GM12878 (cell line): ENCODE measurements at regions not wholly inside any gene's neighbourhood (a gene's known extent, or its start where the extent isn't known, plus 50 kb on each side); places are given as distances from the start of the nearest gene placed in this dataset.

ENCODE experiments used
- ATAC-seq: fragments of 200-7000 bp; cut with Tn5 transposase; 3 replicates; pipeline ENCODE4 v1.9.1; 2020; ENCODE audit warnings: mild to moderate bottlenecking, moderate library complexity
- BruUV-seq: library from RNA; stranded (reverse); fragments of 400-500 nt; replicated peaks from 2 replicates; lab custom pipeline; 2021; lab: Mats Ljungman, UMichigan
- CTCF ChIA-PET: fragments of 300-600 bp; sonication (Branson Sonifier 250); formaldehyde crosslinking; extraction: SDS; loops from one replicate; lab custom pipeline; 2021; ENCODE audit warnings: inconsistent platforms; lab: Yijun Ruan, JAX
- POLR2A ChIA-PET: fragments of 350-600 bp; formaldehyde crosslinking; extraction: SDS; loops from one replicate; lab custom pipeline; 2021; ENCODE audit warnings: inconsistent platforms; lab: Charles Lee
- RAD21 ChIA-PET: fragments of 300-600 bp; sonication (Branson Sonifier 250); formaldehyde crosslinking; loops from one replicate; lab custom pipeline; 2023; ENCODE audit warnings: antibody characterized with exemption; ENCODE audit not compliant: unreplicated experiment; lab: Charles Lee
- SMC1A ChIA-PET: fragments of 300-600 bp; sonication (Branson Sonifier 250); formaldehyde crosslinking; loops from one replicate; lab custom pipeline; 2023; ENCODE audit not compliant: unreplicated experiment, uncharacterized antibody; lab: Charles Lee
- DNase-seq: peaks from one replicate; pipeline ENCODE4 v3.0.0-alpha.2; 2011; ENCODE audit warnings: low read depth, low spot score
- FAIRE-seq: peaks from 3 replicates; lab custom pipeline; 2011; peaks lifted over from hg19 to GRCh38; lab: Jason Lieb, UNC
- H2AFZ ChIP-seq: 2 replicates; pipeline ENCODE4 v1.6.0; 2011; ENCODE audit warnings: low read depth, low read length, control low read depth; ENCODE audit not compliant: control insufficient read depth
- H3K27ac ChIP-seq: 2 replicates; pipeline ENCODE4 v1.5.1; 2011; ENCODE audit warnings: control low read depth; ENCODE audit not compliant: control insufficient read depth, insufficient read depth
- H3K27me3 ChIP-seq, 2 experiments: replicated peaks in 1 of 2; 2 replicates each; pipeline versions ENCODE4 v1.6.0 to v1.6.1; 2011; ENCODE audit warnings: low read length in 1 of 2; ENCODE audit not compliant: control insufficient read depth in 2 of 2, insufficient read depth in 2 of 2
- H3K36me3 ChIP-seq, 2 experiments: 2 replicates each; pipeline ENCODE4 v1.5.1; 2011; ENCODE audit warnings: low read length in 1 of 2; ENCODE audit not compliant: control insufficient read depth in 2 of 2, insufficient read depth in 2 of 2
- H3K4me1 ChIP-seq: 2 replicates; pipeline ENCODE4 v1.6.1; 2011; ENCODE audit warnings: mild to moderate bottlenecking, low read length, moderate library complexity, mixed read lengths; ENCODE audit not compliant: control insufficient read depth, insufficient read depth
- H3K4me2 ChIP-seq: 2 replicates; pipeline ENCODE4 v1.6.0; 2011; ENCODE audit warnings: control low read depth; ENCODE audit not compliant: control insufficient read depth, insufficient read depth
- H3K4me3 ChIP-seq: fragments of 200-600 bp; sonication (generic); 2 replicates; pipeline ENCODE4 v1.5.1; 2016
- H3K79me2 ChIP-seq: 2 replicates; pipeline ENCODE4 v1.6.0; 2011; ENCODE audit warnings: low read length; ENCODE audit not compliant: control insufficient read depth, insufficient read depth
- H3K9ac ChIP-seq: 2 replicates; pipeline ENCODE4 v1.8.0; 2011; ENCODE audit warnings: low read length, control low read depth, mixed read lengths; ENCODE audit not compliant: control insufficient read depth, insufficient read depth
- H3K9me3 ChIP-seq: replicated peaks from 3 replicates; pipeline ENCODE4 v1.5.1; 2011; ENCODE audit warnings: mild to moderate bottlenecking, low read length; ENCODE audit not compliant: control insufficient read depth, insufficient read depth
- H4K20me1 ChIP-seq: 2 replicates; pipeline ENCODE4 v1.6.0; 2011; ENCODE audit not compliant: control insufficient read depth, insufficient read depth
- ATF3 ChIP-seq: IDR thresholded peaks from 2 replicates; pipeline ENCODE4 v1.6.1; 2011; ENCODE audit warnings: low read depth, mild to moderate bottlenecking, low read length, moderate library complexity, borderline replicate concordance; ENCODE audit errors: extremely low read depth
- BHLHE40 ChIP-seq, 2 experiments: fragments of 450-650 bp in 1 of 2; IDR thresholded peaks; 2 replicates each; pipeline ENCODE4 v1.6.1; 2011 to 2017; ENCODE audit warnings: low read depth in 2 of 2, borderline replicate concordance in 1 of 2, improper control_type of control experiment in 1 of 2, low read length in 1 of 2, mild to moderate bottlenecking in 1 of 2
- CEBPB ChIP-seq, 2 experiments: fragments of 150-350 bp in 1 of 2; IDR thresholded peaks; 2 replicates each; pipeline ENCODE4 v1.6.1; 2012 to 2014; ENCODE audit warnings: low read depth in 2 of 2, low read length in 2 of 2, borderline replicate concordance in 1 of 2, inconsistent platforms in 1 of 2
- CHD1 ChIP-seq: IDR thresholded peaks from 2 replicates; pipeline ENCODE4 v1.6.1; 2012; ENCODE audit warnings: low read depth, low read length, improper control_type of control experiment
- IRF4 ChIP-seq: IDR thresholded peaks from 2 replicates; pipeline ENCODE4 v1.6.1; 2011; ENCODE audit warnings: low read depth, low read length
- LARP7 ChIP-seq: fragments of 450-650 bp; IDR thresholded peaks from 2 replicates; pipeline ENCODE4 v1.6.1; 2017; ENCODE audit warnings: mild to moderate bottlenecking
- MLLT1 ChIP-seq: fragments of 450-650 bp; IDR thresholded peaks from 2 replicates; pipeline ENCODE4 v1.6.1; 2016; ENCODE audit warnings: mild to moderate bottlenecking
- MYB ChIP-seq: fragments of 150-350 bp; IDR thresholded peaks from 2 replicates; pipeline ENCODE4 v1.6.1; 2014; ENCODE audit warnings: mild to moderate bottlenecking, low read depth, low read length, borderline replicate concordance
- NR2C2 ChIP-seq: IDR thresholded peaks from 2 replicates; pipeline ENCODE4 v1.6.1; 2011; ENCODE audit warnings: borderline replicate concordance, low read depth; ENCODE audit not compliant: control insufficient read depth, insufficient read length
- RELB ChIP-seq: fragments of 450-650 bp; IDR thresholded peaks from 2 replicates; pipeline ENCODE4 v1.6.1; 2017; ENCODE audit warnings: low read depth, mild to moderate bottlenecking, moderate library complexity
- TARDBP ChIP-seq: IDR thresholded peaks from 2 replicates; pipeline ENCODE4 v1.6.1; 2016; ENCODE audit warnings: borderline replicate concordance
- TBL1XR1 ChIP-seq: IDR thresholded peaks from 2 replicates; pipeline ENCODE4 v1.6.1; 2012; ENCODE audit warnings: low read depth, low read length, improper control_type of control experiment
- ZNF207 ChIP-seq: fragments of 450-650 bp; IDR thresholded peaks from 2 replicates; pipeline ENCODE4 v1.6.1; 2014; ENCODE audit warnings: antibody characterized with exemption, mild to moderate bottlenecking, borderline replicate concordance
- ZNF217 ChIP-seq: fragments of 450-650 bp; IDR thresholded peaks from 2 replicates; pipeline ENCODE4 v1.6.1; 2017; ENCODE audit warnings: antibody characterized with exemption, mild to moderate bottlenecking
- WGBS: methylation state at CpG from one replicate; pipeline ENCODE4 v1.1.6; 2016; ENCODE audit warnings: low lambda C conversion rate; ENCODE audit not compliant: insufficient replicate concordance, insufficient coverage; ENCODE audit errors: missing lambda C conversion rate; 5-methylcytosine and 5-hydroxymethylcytosine counted together
- in situ Hi-C: fragments of 300-500 bp; cut with MboI; formaldehyde crosslinking; loops from 9 replicates; pipeline ENCODE4 v1.14.3; 2018; ENCODE audit warnings: mixed read lengths
- intact Hi-C: fragments of 100-400 bp; cut with micrococcal nuclease; formaldehyde crosslinking; loops from one replicate; pipeline ENCODE4 v1.14.2; 2022; ENCODE audit not compliant: unreplicated experiment

- WGBS = 0% methylated on average over 6 of the region's 6 CpGs
- CTCF ChIA-PET = no interaction called here
Observed at GRCh38 chr15:26261966-26262365, 398.8 kb upstream of the ATP10A start.

GRCh38 chr15:26261413-26261812 is 398.3 kb upstream of the ATP10A start:
- H3K36me3 ChIP-seq = no peaks in the 10 kb centered on the region
- no peak overlapping the region for H3K9ac ChIP-seq
- H3K4me1 ChIP-seq = no peaks in the 10 kb centered on the region
- H3K9me3 ChIP-seq = no peaks in the 10 kb centered on the region; the same call in 2 of the 3 replicates
- H4K20me1 ChIP-seq = no peaks in the 10 kb centered on the region
- no peak overlapping the region for H3K4me3 ChIP-seq
- ChIA-PET POLR2A (no interaction called here), CTCF (no interaction called here), RAD21 (no interaction called here), SMC1A (no interaction called here)
- FAIRE-seq (no peak), DNase-seq (no peak), ATAC-seq (no peak)
- in situ Hi-C loops (no loop called here), intact Hi-C loops (no loop called here)
- no peaks in the 10 kb centered on the region for H3K27me3 ChIP-seq
- no TSS peak for BruUV-seq
- H3K27ac ChIP-seq = no peak overlapping the region
- WGBS = 17% methylated on average over 5 of the region's 5 CpGs
- no peaks in the 10 kb centered on the region for H3K79me2 ChIP-seq
- no peak overlapping the region for H2AFZ ChIP-seq
- no peak overlapping the region for H3K4me2 ChIP-seq
- TF ChIP-seq MLLT1 (no peak), TARDBP (no peak), ZNF217 (no peak), MYB (no peak), TBL1XR1 (no peak), NR2C2 (no peak), LARP7 (no peak), BHLHE40 (IDR thresholded peaks at IDR 0.05; ENCODE audit: borderline replicate concordance in 1 of 2, low read depth in 2 of 2, low read length in 1 of 2) (no peak), CEBPB (IDR thresholded peaks at IDR 0.05; ENCODE audit: borderline replicate concordance in 1 of 2, low read depth in 2 of 2, low read length in 2 of 2) (no peak), ATF3 (no peak)

More at GRCh38 chr15:26261966-26262365, 398.8 kb upstream of the ATP10A start:
- ChIA-PET RAD21 (no interaction called here), POLR2A (no interaction called here), SMC1A (no interaction called here)
- Histone ChIP-seq H3K4me1 (no peaks in the 10 kb centered on the region), H3K9me3 (no peaks in the 10 kb centered on the region; the same call in 2 of the 3 replicates), H3K4me3 (no peak overlapping the region), H2AFZ (no peak overlapping the region), H3K27ac (no peak overlapping the region), H4K20me1 (no peaks in the 10 kb centered on the region), H3K27me3 (no peaks in the 10 kb centered on the region), H3K4me2 (no peak overlapping the region), H3K36me3 (no peaks in the 10 kb centered on the region), H3K79me2 (no peaks in the 10 kb centered on the region), H3K9ac (no peak overlapping the region)
- ATAC-seq = no peak
- no peak for DNase-seq
- TF ChIP-seq RELB (no peak), ZNF207 (no peak), IRF4 (no peak), MYB (no peak), CHD1 (no peak)
- FAIRE-seq = no peak
- no TSS peak for BruUV-seq
- intact Hi-C loops = no loop called here
- in situ Hi-C loops = no loop called here
